ENCODE measurements at regions not wholly inside any gene's neighbourhood (a gene's known extent, or its start where the extent isn't known, plus 50 kb on each side); places are given as distances from the start of the nearest gene placed in this dataset.

GRCh38 chr10:20726381-20726780, 170.7 kb downstream of the NEBL start:
- no peak for DNase-seq (ENCODE audit: low spot score)

- no peak for DNase-seq (ENCODE audit: low spot score)
Observed at GRCh38 chr10:20714979-20715378, 182.1 kb downstream of the NEBL start.

GRCh38 chr10:20714518-20714917, 182.6 kb downstream of the NEBL start:
- no peak for DNase-seq (ENCODE audit: low spot score)

GRCh38 chr10:20713420-20713819, 183.7 kb downstream of the NEBL start:
- DNase-seq (ENCODE audit: low spot score), result no peak

GRCh38 chr10:20712774-20713173, 184.3 kb downstream of the NEBL start:
- DNase-seq (ENCODE audit: low spot score), result no peak

- DNase-seq (ENCODE audit: low spot score), result no peak
Observed at GRCh38 chr10:20709708-20710107, 187.4 kb downstream of the NEBL start.

GRCh38 chr10:20708305-20708704, 188.8 kb downstream of the NEBL start:
- no peak for DNase-seq (ENCODE audit: low spot score)

- no peak for DNase-seq (ENCODE audit: low spot score)
Observed at GRCh38 chr10:20707251-20707650, 189.9 kb downstream of the NEBL start.

- no peak for DNase-seq (ENCODE audit: low spot score)
Observed at GRCh38 chr10:20698837-20699236, 198.3 kb downstream of the NEBL start.

GRCh38 chr10:20694296-20694695, 202.8 kb downstream of the NEBL start:
- DNase-seq (ENCODE audit: low spot score), result no peak

- no peak for DNase-seq (ENCODE audit: low spot score)
Observed at GRCh38 chr10:20688797-20689544, 208.1 kb downstream of the NEBL start.

- no peak for DNase-seq (ENCODE audit: low spot score)
Observed at GRCh38 chr10:20686015-20686635, 211.0 kb downstream of the NEBL start.

- DNase-seq (ENCODE audit: low spot score), result no peak
Observed at GRCh38 chr10:20685462-20685861, 211.6 kb downstream of the NEBL start.

GRCh38 chr10:20683345-20683744, 213.8 kb downstream of the NEBL start:
- no peak for DNase-seq (ENCODE audit: low spot score)

GRCh38 chr10:20682782-20683181, 214.3 kb downstream of the NEBL start:
- DNase-seq (ENCODE audit: low spot score), result no peak

GRCh38 chr10:20677340-20677739, 219.8 kb downstream of the NEBL start:
- no peak for DNase-seq (ENCODE audit: low spot score)

- no peak for DNase-seq (ENCODE audit: low spot score)
Observed at GRCh38 chr10:20674926-20675325, 222.2 kb downstream of the NEBL start.

GRCh38 chr10:20673175-20673574, 223.9 kb downstream of the NEBL start:
- no peak for DNase-seq (ENCODE audit: low spot score)

- no peak for DNase-seq (ENCODE audit: low spot score)
Observed at GRCh38 chr10:20672741-20673140, 224.4 kb downstream of the NEBL start.

GRCh38 chr10:20670579-20670978, 226.5 kb downstream of the NEBL start:
- no peak for DNase-seq (ENCODE audit: low spot score)

GRCh38 chr10:20668985-20669384, 228.1 kb downstream of the NEBL start:
- DNase-seq (ENCODE audit: low spot score), result no peak

GRCh38 chr10:20662742-20663141, 234.4 kb downstream of the NEBL start:
- no peak for DNase-seq (ENCODE audit: low spot score)

GRCh38 chr10:20659225-20659624, 237.9 kb downstream of the NEBL start:
- DNase-seq (ENCODE audit: low spot score), result no peak

GRCh38 chr10:20658158-20658557, 239.0 kb downstream of the NEBL start:
- no peak for DNase-seq (ENCODE audit: low spot score)
